ENCODE measurements at regions not wholly inside any gene's neighbourhood (a gene's known extent, or its start where the extent isn't known, plus 50 kb on each side); places are given as distances from the start of the nearest gene placed in this dataset.
"Not testable (repeated sequence)": the region's sequence is repeated elsewhere in the genome, so short reads cannot be mapped to it uniquely, and the experiment has no call there.

GRCh38 chr4:49129385-49129784 is 143.3 kb downstream of the CWH43 start:
- H3K36me3 ChIP-seq (ENCODE audit: insufficient read depth, low read length, poor library complexity, severe bottlenecking); H3K9me3 ChIP-seq (ENCODE audit: low read depth, low read length, poor library complexity, severe bottlenecking); H3K27me3 ChIP-seq (replicated peaks; ENCODE audit: insufficient read depth, low read depth, low read length, poor library complexity); H3K4me3 ChIP-seq (ENCODE audit: low read depth, low read length, poor library complexity, severe bottlenecking); H3K27ac ChIP-seq (ENCODE audit: low read depth, low read length, poor library complexity, severe bottlenecking); H3K4me1 ChIP-seq (ENCODE audit: insufficient read depth, low read length, poor library complexity, severe bottlenecking); CTCF ChIA-PET; intact Hi-C loops (cut with micrococcal nuclease; ENCODE audit: unreplicated experiment); POLR2A ChIA-PET (ENCODE audit: low non-redundant PET); DNase-seq (ENCODE audit: low spot score); BruUV-seq (replicated peaks): not testable (repeated sequence)

GRCh38 chr4:49129870-49130269 is 143.8 kb downstream of the CWH43 start:
- H3K9me3 ChIP-seq (ENCODE audit: low read depth, low read length, poor library complexity, severe bottlenecking); BruUV-seq (replicated peaks); POLR2A ChIA-PET (ENCODE audit: low non-redundant PET); H3K27me3 ChIP-seq (replicated peaks; ENCODE audit: insufficient read depth, low read depth, low read length, poor library complexity); H3K4me3 ChIP-seq (ENCODE audit: low read depth, low read length, poor library complexity, severe bottlenecking); H3K36me3 ChIP-seq (ENCODE audit: insufficient read depth, low read length, poor library complexity, severe bottlenecking); H3K4me1 ChIP-seq (ENCODE audit: insufficient read depth, low read length, poor library complexity, severe bottlenecking); intact Hi-C loops (cut with micrococcal nuclease; ENCODE audit: unreplicated experiment); DNase-seq (ENCODE audit: low spot score); CTCF ChIA-PET; H3K27ac ChIP-seq (ENCODE audit: low read depth, low read length, poor library complexity, severe bottlenecking): not testable (repeated sequence)

- BruUV-seq (replicated peaks); CTCF ChIA-PET; H3K36me3 ChIP-seq (ENCODE audit: insufficient read depth, low read length, poor library complexity, severe bottlenecking); intact Hi-C loops (cut with micrococcal nuclease; ENCODE audit: unreplicated experiment); H3K9me3 ChIP-seq (ENCODE audit: low read depth, low read length, poor library complexity, severe bottlenecking); H3K27ac ChIP-seq (ENCODE audit: low read depth, low read length, poor library complexity, severe bottlenecking); POLR2A ChIA-PET (ENCODE audit: low non-redundant PET); H3K4me1 ChIP-seq (ENCODE audit: insufficient read depth, low read length, poor library complexity, severe bottlenecking); DNase-seq (ENCODE audit: low spot score); H3K27me3 ChIP-seq (replicated peaks; ENCODE audit: insufficient read depth, low read depth, low read length, poor library complexity); H3K4me3 ChIP-seq (ENCODE audit: low read depth, low read length, poor library complexity, severe bottlenecking): not testable (repeated sequence)
Measured at GRCh38 chr4:49130724-49131123, 144.6 kb downstream of the CWH43 start.

GRCh38 chr4:49137043-49137442 is 151.0 kb downstream of the CWH43 start:
- H3K36me3 ChIP-seq (ENCODE audit: insufficient read depth, low read length, poor library complexity, severe bottlenecking); H3K9me3 ChIP-seq (ENCODE audit: low read depth, low read length, poor library complexity, severe bottlenecking); CTCF ChIA-PET; BruUV-seq (replicated peaks); DNase-seq (ENCODE audit: low spot score); intact Hi-C loops (cut with micrococcal nuclease; ENCODE audit: unreplicated experiment); POLR2A ChIA-PET (ENCODE audit: low non-redundant PET); H3K4me3 ChIP-seq (ENCODE audit: low read depth, low read length, poor library complexity, severe bottlenecking); H3K27ac ChIP-seq (ENCODE audit: low read depth, low read length, poor library complexity, severe bottlenecking); H3K4me1 ChIP-seq (ENCODE audit: insufficient read depth, low read length, poor library complexity, severe bottlenecking); H3K27me3 ChIP-seq (replicated peaks; ENCODE audit: insufficient read depth, low read depth, low read length, poor library complexity): not testable (repeated sequence)

GRCh38 chr4:49137961-49138360 is 151.9 kb downstream of the CWH43 start:
- POLR2A ChIA-PET (ENCODE audit: low non-redundant PET); H3K4me3 ChIP-seq (ENCODE audit: low read depth, low read length, poor library complexity, severe bottlenecking); H3K27me3 ChIP-seq (replicated peaks; ENCODE audit: insufficient read depth, low read depth, low read length, poor library complexity); H3K4me1 ChIP-seq (ENCODE audit: insufficient read depth, low read length, poor library complexity, severe bottlenecking); H3K9me3 ChIP-seq (ENCODE audit: low read depth, low read length, poor library complexity, severe bottlenecking); H3K36me3 ChIP-seq (ENCODE audit: insufficient read depth, low read length, poor library complexity, severe bottlenecking); H3K27ac ChIP-seq (ENCODE audit: low read depth, low read length, poor library complexity, severe bottlenecking); CTCF ChIA-PET; BruUV-seq (replicated peaks); DNase-seq (ENCODE audit: low spot score); intact Hi-C loops (cut with micrococcal nuclease; ENCODE audit: unreplicated experiment): not testable (repeated sequence)

- DNase-seq (ENCODE audit: low spot score); H3K27ac ChIP-seq (ENCODE audit: low read depth, low read length, poor library complexity, severe bottlenecking); H3K27me3 ChIP-seq (replicated peaks; ENCODE audit: insufficient read depth, low read depth, low read length, poor library complexity); CTCF ChIA-PET; BruUV-seq (replicated peaks); POLR2A ChIA-PET (ENCODE audit: low non-redundant PET); H3K4me3 ChIP-seq (ENCODE audit: low read depth, low read length, poor library complexity, severe bottlenecking); H3K9me3 ChIP-seq (ENCODE audit: low read depth, low read length, poor library complexity, severe bottlenecking); H3K36me3 ChIP-seq (ENCODE audit: insufficient read depth, low read length, poor library complexity, severe bottlenecking); intact Hi-C loops (cut with micrococcal nuclease; ENCODE audit: unreplicated experiment); H3K4me1 ChIP-seq (ENCODE audit: insufficient read depth, low read length, poor library complexity, severe bottlenecking): not testable (repeated sequence)
Measured at GRCh38 chr4:49138818-49139217, 152.7 kb downstream of the CWH43 start.

GRCh38 chr4:49139513-49139912 is 153.4 kb downstream of the CWH43 start:
- H3K9me3 ChIP-seq (ENCODE audit: low read depth, low read length, poor library complexity, severe bottlenecking); intact Hi-C loops (cut with micrococcal nuclease; ENCODE audit: unreplicated experiment); H3K4me3 ChIP-seq (ENCODE audit: low read depth, low read length, poor library complexity, severe bottlenecking); POLR2A ChIA-PET (ENCODE audit: low non-redundant PET); H3K27me3 ChIP-seq (replicated peaks; ENCODE audit: insufficient read depth, low read depth, low read length, poor library complexity); CTCF ChIA-PET; BruUV-seq (replicated peaks); H3K4me1 ChIP-seq (ENCODE audit: insufficient read depth, low read length, poor library complexity, severe bottlenecking); H3K27ac ChIP-seq (ENCODE audit: low read depth, low read length, poor library complexity, severe bottlenecking); DNase-seq (ENCODE audit: low spot score); H3K36me3 ChIP-seq (ENCODE audit: insufficient read depth, low read length, poor library complexity, severe bottlenecking): not testable (repeated sequence)

GRCh38 chr4:49140351-49140750 is 154.3 kb downstream of the CWH43 start:
- H3K27me3 ChIP-seq (replicated peaks; ENCODE audit: insufficient read depth, low read depth, low read length, poor library complexity); BruUV-seq (replicated peaks); H3K4me3 ChIP-seq (ENCODE audit: low read depth, low read length, poor library complexity, severe bottlenecking); H3K9me3 ChIP-seq (ENCODE audit: low read depth, low read length, poor library complexity, severe bottlenecking); H3K4me1 ChIP-seq (ENCODE audit: insufficient read depth, low read length, poor library complexity, severe bottlenecking); H3K36me3 ChIP-seq (ENCODE audit: insufficient read depth, low read length, poor library complexity, severe bottlenecking); H3K27ac ChIP-seq (ENCODE audit: low read depth, low read length, poor library complexity, severe bottlenecking); POLR2A ChIA-PET (ENCODE audit: low non-redundant PET); intact Hi-C loops (cut with micrococcal nuclease; ENCODE audit: unreplicated experiment); CTCF ChIA-PET; DNase-seq (ENCODE audit: low spot score): not testable (repeated sequence)
